ENCODE measurements at regions not wholly inside any gene's neighbourhood (a gene's known extent, or its start where the extent isn't known, plus 50 kb on each side); places are given as distances from the start of the nearest gene placed in this dataset.

DNA sequence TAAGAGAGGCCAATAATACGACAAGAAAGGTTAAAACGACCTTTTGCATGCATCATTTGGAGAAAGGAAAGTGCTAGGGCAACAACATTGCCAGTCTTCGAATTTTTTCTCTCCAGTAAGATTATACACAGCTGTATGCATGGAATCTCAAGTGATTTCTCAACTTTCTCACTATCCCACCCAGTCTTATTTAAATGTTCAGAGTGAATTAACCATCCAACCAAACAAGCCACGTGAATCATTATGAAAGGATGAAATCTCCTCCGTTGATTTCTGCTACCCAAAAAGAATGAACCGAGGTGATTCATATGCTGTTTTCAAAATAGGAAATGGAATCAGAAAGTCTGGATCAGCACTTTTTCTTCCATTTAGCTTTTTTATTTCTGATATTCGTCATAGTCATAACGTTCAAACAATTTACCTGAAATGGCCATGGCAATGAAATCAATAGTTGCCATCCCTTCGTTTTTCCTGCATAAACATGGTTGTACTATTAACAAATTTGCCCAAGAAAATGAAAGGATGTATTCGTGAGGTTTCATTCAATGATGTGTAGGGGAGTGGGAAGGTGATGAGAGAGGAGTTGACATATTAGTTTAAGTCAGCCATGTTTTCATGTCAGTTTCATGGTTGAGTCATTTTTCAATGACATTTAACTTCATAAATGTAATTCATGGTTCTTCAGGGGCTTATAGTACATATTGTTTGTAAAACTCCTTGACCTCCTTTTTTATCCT is 170.9 kb upstream of the WWC1 start:
- TF ChIP-seq, protein P1, sequence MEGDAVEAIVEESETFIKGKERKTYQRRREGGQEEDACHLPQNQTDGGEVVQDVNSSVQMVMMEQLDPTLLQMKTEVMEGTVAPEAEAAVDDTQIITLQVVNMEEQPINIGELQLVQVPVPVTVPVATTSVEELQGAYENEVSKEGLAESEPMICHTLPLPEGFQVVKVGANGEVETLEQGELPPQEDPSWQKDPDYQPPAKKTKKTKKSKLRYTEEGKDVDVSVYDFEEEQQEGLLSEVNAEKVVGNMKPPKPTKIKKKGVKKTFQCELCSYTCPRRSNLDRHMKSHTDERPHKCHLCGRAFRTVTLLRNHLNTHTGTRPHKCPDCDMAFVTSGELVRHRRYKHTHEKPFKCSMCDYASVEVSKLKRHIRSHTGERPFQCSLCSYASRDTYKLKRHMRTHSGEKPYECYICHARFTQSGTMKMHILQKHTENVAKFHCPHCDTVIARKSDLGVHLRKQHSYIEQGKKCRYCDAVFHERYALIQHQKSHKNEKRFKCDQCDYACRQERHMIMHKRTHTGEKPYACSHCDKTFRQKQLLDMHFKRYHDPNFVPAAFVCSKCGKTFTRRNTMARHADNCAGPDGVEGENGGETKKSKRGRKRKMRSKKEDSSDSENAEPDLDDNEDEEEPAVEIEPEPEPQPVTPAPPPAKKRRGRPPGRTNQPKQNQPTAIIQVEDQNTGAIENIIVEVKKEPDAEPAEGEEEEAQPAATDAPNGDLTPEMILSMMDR (IDR thresholded peaks at IDR 0.05; ENCODE audit: borderline replicate concordance, insufficient read depth, low read depth, low read length) = no peak
- no peak overlapping the region for H3K4me3 ChIP-seq (ENCODE audit: low read depth, low read length)

GRCh38 chr5:168121138-168121494 is 170.3 kb upstream of the WWC1 start:
- TF ChIP-seq, protein P1 (IDR thresholded peaks at IDR 0.05; ENCODE audit: borderline replicate concordance, insufficient read depth, low read depth, low read length) = no peak
- H3K4me3 ChIP-seq (ENCODE audit: low read depth, low read length) = no peak overlapping the region

- no peak overlapping the region for H3K4me3 ChIP-seq (ENCODE audit: low read depth, low read length)
- TF ChIP-seq, protein P1 (IDR thresholded peaks at IDR 0.05; ENCODE audit: borderline replicate concordance, insufficient read depth, low read depth, low read length) = no peak
Measured at GRCh38 chr5:168123631-168124528, 167.6 kb upstream of the WWC1 start.

- TF ChIP-seq, protein P1 (IDR thresholded peaks at IDR 0.05; ENCODE audit: borderline replicate concordance, insufficient read depth, low read depth, low read length) = no peak
- no peak overlapping the region for H3K4me3 ChIP-seq (ENCODE audit: low read depth, low read length)
Measured at GRCh38 chr5:168125445-168126199, 165.8 kb upstream of the WWC1 start.

DNA sequence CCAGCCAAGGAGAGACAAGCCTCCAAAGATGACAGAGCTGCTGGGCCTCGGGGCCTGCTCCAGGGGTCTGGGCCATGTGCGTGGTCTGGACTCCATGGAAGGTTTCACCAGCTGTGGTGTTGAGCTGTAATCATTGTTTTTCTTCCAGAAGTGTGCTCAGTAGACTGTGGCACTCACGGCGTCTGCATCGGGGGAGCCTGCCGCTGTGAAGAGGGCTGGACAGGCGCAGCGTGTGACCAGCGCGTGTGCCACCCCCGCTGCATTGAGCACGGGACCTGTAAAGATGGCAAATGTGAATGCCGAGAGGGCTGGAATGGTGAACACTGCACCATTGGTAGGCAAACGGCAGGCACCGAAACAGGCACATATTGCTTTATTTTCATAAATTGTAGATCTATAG is 164.8 kb upstream of the WWC1 start:
- no peak overlapping the region for H3K4me3 ChIP-seq (ENCODE audit: low read depth, low read length)
- TF ChIP-seq, protein P1 (IDR thresholded peaks at IDR 0.05; ENCODE audit: borderline replicate concordance, insufficient read depth, low read depth, low read length) = no peak

GRCh38 chr5:168128111-168128510 is 163.3 kb upstream of the WWC1 start:
- TF ChIP-seq, protein P1 (IDR thresholded peaks at IDR 0.05; ENCODE audit: borderline replicate concordance, insufficient read depth, low read depth, low read length) = no peak
- H3K4me3 ChIP-seq (ENCODE audit: low read depth, low read length) = no peak overlapping the region

Data from GM12875 (cell line).